ENCODE measurements at regions not wholly inside any gene's neighbourhood (a gene's known extent, or its start where the extent isn't known, plus 50 kb on each side); places are given as distances from the start of the nearest gene placed in this dataset.

- FAIRE-seq (no peak), DNase-seq (ENCODE audit: low read depth) (no peak)
- no peak overlapping the region for H3K9ac ChIP-seq (ENCODE audit: low read length)
- TF ChIP-seq CTCF (IDR thresholded peaks at IDR 0.05; ENCODE audit: insufficient read depth, low read depth, low read length) (no peak), EZH2 (IDR thresholded peaks at IDR 0.05; ENCODE audit: insufficient read depth, low read length) (no peak)
- Mint-ChIP-seq H3K27ac (ENCODE audit: unreplicated experiment) (no peak overlapping the region), H3K4me3 (ENCODE audit: unreplicated experiment) (no peak overlapping the region), H3K27me3 (ENCODE audit: low read depth, unreplicated experiment) (no peaks in the 10 kb centered on the region), H3K4me1 (ENCODE audit: low read depth, unreplicated experiment) (peaks cover 26% of the 10 kb centered on the region), H3K9me3 (ENCODE audit: unreplicated experiment) (no peaks in the 10 kb centered on the region), H3K36me3 (ENCODE audit: low read depth, unreplicated experiment) (no peaks in the 10 kb centered on the region)
- H3K27me3 ChIP-seq (ENCODE audit: insufficient read depth, low read length) = peaks cover 5% of the 10 kb centered on the region
- no peaks in the 10 kb centered on the region for H4K20me1 ChIP-seq (ENCODE audit: insufficient read depth, low read length)
- no peaks in the 10 kb centered on the region for H3K36me3 ChIP-seq (ENCODE audit: insufficient read depth, low read length)
- H3K27ac ChIP-seq (ENCODE audit: low read depth, low read length) = no peak overlapping the region
- H3K4me3 ChIP-seq (ENCODE audit: insufficient read depth, low read depth, low read length) = no peak overlapping the region
- H3K4me1 ChIP-seq (ENCODE audit: insufficient read depth, low read length) = peaks cover 4% of the 10 kb centered on the region
- H3K4me2 ChIP-seq (ENCODE audit: low read length) = no peak overlapping the region
- no peaks in the 10 kb centered on the region for H3K79me2 ChIP-seq (ENCODE audit: insufficient read depth, low read length)
- H2AFZ ChIP-seq (ENCODE audit: low read depth, low read length) = no peak overlapping the region
- no peaks in the 10 kb centered on the region for H3K9me3 ChIP-seq (ENCODE audit: insufficient read depth, low read depth, low read length)
Measured at GRCh38 chr18:27372386-27372785, 187.3 kb upstream of the CHST9 start.

GRCh38 chr18:27366665-27367064, 181.6 kb upstream of the CHST9 start:
- no peak overlapping the region for H3K9ac ChIP-seq (ENCODE audit: low read length)
- no peak overlapping the region for H3K4me3 Mint-ChIP-seq (ENCODE audit: unreplicated experiment)
- H2AFZ ChIP-seq (ENCODE audit: low read depth, low read length) = no peak overlapping the region
- no peak overlapping the region for H3K4me3 ChIP-seq (ENCODE audit: insufficient read depth, low read depth, low read length)
- H3K9me3 Mint-ChIP-seq (ENCODE audit: unreplicated experiment) = no peaks in the 10 kb centered on the region
- H3K36me3 ChIP-seq (ENCODE audit: insufficient read depth, low read length) = no peaks in the 10 kb centered on the region
- peaks cover 3% of the 10 kb centered on the region for H3K27me3 ChIP-seq (ENCODE audit: insufficient read depth, low read length)
- H3K4me1 ChIP-seq (ENCODE audit: insufficient read depth, low read length) = no peaks in the 10 kb centered on the region
- no peaks in the 10 kb centered on the region for H3K79me2 ChIP-seq (ENCODE audit: insufficient read depth, low read length)
- H3K27me3 Mint-ChIP-seq (ENCODE audit: low read depth, unreplicated experiment) = no peaks in the 10 kb centered on the region
- no peaks in the 10 kb centered on the region for H3K4me1 Mint-ChIP-seq (ENCODE audit: low read depth, unreplicated experiment)
- H4K20me1 ChIP-seq (ENCODE audit: insufficient read depth, low read length) = no peaks in the 10 kb centered on the region
- no peak for TF ChIP-seq CTCF (IDR thresholded peaks at IDR 0.05; ENCODE audit: insufficient read depth, low read depth, low read length)
- no peak for TF ChIP-seq EZH2 (IDR thresholded peaks at IDR 0.05; ENCODE audit: insufficient read depth, low read length)
- H3K4me2 ChIP-seq (ENCODE audit: low read length) = no peak overlapping the region
- FAIRE-seq (no peak), DNase-seq (ENCODE audit: low read depth) (no peak)
- H3K36me3 Mint-ChIP-seq (ENCODE audit: low read depth, unreplicated experiment) = no peaks in the 10 kb centered on the region
- no peak overlapping the region for H3K27ac ChIP-seq (ENCODE audit: low read depth, low read length)
- no peaks in the 10 kb centered on the region for H3K9me3 ChIP-seq (ENCODE audit: insufficient read depth, low read depth, low read length)
- H3K27ac Mint-ChIP-seq (ENCODE audit: unreplicated experiment) = no peak overlapping the region

GRCh38 chr18:27366151-27366550, 181.0 kb upstream of the CHST9 start:
- no peak overlapping the region for H3K9ac ChIP-seq (ENCODE audit: low read length)
- DNase-seq (ENCODE audit: low read depth) = no peak
- no peak for TF ChIP-seq CTCF (IDR thresholded peaks at IDR 0.05; ENCODE audit: insufficient read depth, low read depth, low read length)
- no peak for TF ChIP-seq EZH2 (IDR thresholded peaks at IDR 0.05; ENCODE audit: insufficient read depth, low read length)
- H3K27ac ChIP-seq (ENCODE audit: low read depth, low read length) = no peak overlapping the region
- Mint-ChIP-seq H3K27ac (ENCODE audit: unreplicated experiment) (no peak overlapping the region), H3K36me3 (ENCODE audit: low read depth, unreplicated experiment) (no peaks in the 10 kb centered on the region), H3K9me3 (ENCODE audit: unreplicated experiment) (no peaks in the 10 kb centered on the region), H3K4me3 (ENCODE audit: unreplicated experiment) (no peak overlapping the region), H3K27me3 (ENCODE audit: low read depth, unreplicated experiment) (no peaks in the 10 kb centered on the region), H3K4me1 (ENCODE audit: low read depth, unreplicated experiment) (no peaks in the 10 kb centered on the region)
- no peaks in the 10 kb centered on the region for H3K36me3 ChIP-seq (ENCODE audit: insufficient read depth, low read length)
- no peak overlapping the region for H2AFZ ChIP-seq (ENCODE audit: low read depth, low read length)
- H3K79me2 ChIP-seq (ENCODE audit: insufficient read depth, low read length) = no peaks in the 10 kb centered on the region
- no peaks in the 10 kb centered on the region for H4K20me1 ChIP-seq (ENCODE audit: insufficient read depth, low read length)
- no peak for FAIRE-seq
- peaks cover 3% of the 10 kb centered on the region for H3K27me3 ChIP-seq (ENCODE audit: insufficient read depth, low read length)
- H3K4me1 ChIP-seq (ENCODE audit: insufficient read depth, low read length) = no peaks in the 10 kb centered on the region
- no peak overlapping the region for H3K4me3 ChIP-seq (ENCODE audit: insufficient read depth, low read depth, low read length)
- H3K4me2 ChIP-seq (ENCODE audit: low read length) = no peak overlapping the region
- no peaks in the 10 kb centered on the region for H3K9me3 ChIP-seq (ENCODE audit: insufficient read depth, low read depth, low read length)

All from astrocyte (in vitro differentiated cells and primary cell).